A549 (cell line): ENCODE measurements at regions not wholly inside any gene's neighbourhood (a gene's known extent, or its start where the extent isn't known, plus 50 kb on each side); places are given as distances from the start of the nearest gene placed in this dataset.

Experiments
- ATAC-seq, 2 experiments: fragments of 200-7000 bp in 1 of 2; fragments of >200 bp in 1 of 2; cut with Nextera tagmentation in 1 of 2; cut with Tn5 transposase in 1 of 2; 3 replicates each; pipeline versions ENCODE4 v1.8.0 to v1.9.1; 2018 to 2020; ENCODE audit warnings: mild to moderate bottlenecking in 1 of 2, moderate library complexity in 1 of 2
- CTCF ChIA-PET: fragments of 300-600 bp; sonication (Branson Sonifier 250); formaldehyde crosslinking; extraction: SDS; loops from one replicate; lab custom pipeline; 2021; ENCODE audit warnings: antibody characterized with exemption, inconsistent platforms; lab: Yijun Ruan, JAX
- POLR2A ChIA-PET: fragments of 350-600 bp; formaldehyde crosslinking; extraction: SDS; loops from one replicate; lab custom pipeline; 2021; ENCODE audit warnings: antibody characterized with exemption, inconsistent platforms; lab: Yijun Ruan, JAX
- DNase-seq, 2 experiments: peaks; one replicate each; pipeline versions ENCODE4 v3.0.0 to v3.0.0-alpha.2; 2011 to 2016; ENCODE audit warnings: low read depth in 1 of 2, low spot score in 1 of 2
- FAIRE-seq: peaks from 2 replicates; lab custom pipeline; 2011; peaks lifted over from hg19 to GRCh38; lab: Jason Lieb, UNC
- H3K27ac ChIP-seq, 2 experiments: fragments of >200 bp; sonication (Bioruptor Twin); formaldehyde crosslinking; 3 replicates each; pipeline ENCODE4 v1.5.1; 2016 to 2017
- H3K4me1 ChIP-seq: fragments of >200 bp; sonication (Bioruptor Twin); formaldehyde crosslinking; 3 replicates; pipeline ENCODE4 v1.6.1; 2016
- H3K4me2 ChIP-seq: fragments of >200 bp; sonication (Bioruptor Twin); formaldehyde crosslinking; 3 replicates; pipeline ENCODE4 v1.6.1; 2016
- H3K4me3 ChIP-seq: fragments of >200 bp; sonication (Bioruptor Twin); formaldehyde crosslinking; 3 replicates; pipeline ENCODE4 v1.5.1; 2016
- H3K9me3 ChIP-seq: fragments of >200 bp; sonication (Bioruptor Twin); formaldehyde crosslinking; 3 replicates; pipeline ENCODE4 v1.6.1; 2016
- BHLHE40 ChIP-seq: IDR thresholded peaks from 2 replicates; pipeline ENCODE4 v1.6.1; 2012; ENCODE audit warnings: low read depth, low read length, inconsistent platforms
- CBX8 ChIP-seq: fragments of 200-600 bp; sonication (generic); IDR thresholded peaks from 2 replicates; pipeline ENCODE4 v1.6.1; 2016
- CEBPB ChIP-seq, 2 experiments: fragments of >200 bp in 1 of 2; sonication (Bioruptor Twin) in 1 of 2; formaldehyde crosslinking in 1 of 2; IDR thresholded peaks; 2 replicates each; pipeline ENCODE4 v1.6.1; 2012 to 2016
- CTCF ChIP-seq: fragments of >200 bp; sonication (Bioruptor Twin); formaldehyde crosslinking; IDR thresholded peaks from 3 replicates; pipeline ENCODE4 v1.5.1; 2016
- EHMT2 ChIP-seq: fragments of 200-600 bp; sonication (generic); IDR thresholded peaks from 2 replicates; pipeline ENCODE4 v1.6.1; 2016; ENCODE audit warnings: antibody characterized with exemption, low read depth, mild to moderate bottlenecking, moderate library complexity
- ELK1 ChIP-seq: fragments of 150-350 bp; IDR thresholded peaks from 2 replicates; pipeline ENCODE4 v1.6.1; 2014; ENCODE audit warnings: low read depth, mild to moderate bottlenecking, low read length
- HDAC2 ChIP-seq: fragments of 200-600 bp; sonication (generic); IDR thresholded peaks from 2 replicates; pipeline ENCODE4 v1.6.1; 2016
- HEYL ChIP-seq: fragments of 250-450 bp; sonication (Bioruptor Pico); IDR thresholded peaks from 2 replicates; pipeline ENCODE4 v1.8.0; 2021; ENCODE audit warnings: mild to moderate bottlenecking, moderate library complexity
- HOXA7 ChIP-seq: fragments of 250-450 bp; sonication (Bioruptor Pico); IDR thresholded peaks from 2 replicates; pipeline ENCODE4 v1.5.0; 2020; ENCODE audit warnings: mild to moderate bottlenecking, moderate library complexity
- JUNB ChIP-seq: fragments of >200 bp; sonication (Bioruptor Twin); formaldehyde crosslinking; IDR thresholded peaks from 2 replicates; pipeline ENCODE4 v1.6.1; 2016
- KDM1A ChIP-seq: fragments of 200-600 bp; sonication (generic); IDR thresholded peaks from 2 replicates; pipeline ENCODE4 v1.6.1; 2016; ENCODE audit warnings: low read depth, mild to moderate bottlenecking
- KDM5A ChIP-seq: fragments of 200-600 bp; sonication (generic); IDR thresholded peaks from 2 replicates; pipeline ENCODE4 v1.6.1; 2016; ENCODE audit warnings: antibody characterized with exemption, mild to moderate bottlenecking
- MAZ ChIP-seq: fragments of 150-350 bp; IDR thresholded peaks from 2 replicates; pipeline ENCODE4 v1.6.1; 2014; ENCODE audit warnings: antibody characterized with exemption, low read depth, low read length, borderline replicate concordance
- MYC ChIP-seq: IDR thresholded peaks from 2 replicates; pipeline ENCODE4 v1.6.1; 2012; ENCODE audit warnings: mild to moderate bottlenecking, inconsistent platforms, low read length, improper control_type of control experiment, borderline replicate concordance
- NPAS2 ChIP-seq: fragments of 250-450 bp; sonication (Bioruptor Pico); IDR thresholded peaks from 2 replicates; pipeline ENCODE4 v1.8.0; 2022; ENCODE audit warnings: mild to moderate bottlenecking, moderate library complexity, borderline replicate concordance
- PHF8 ChIP-seq: fragments of 200-600 bp; sonication (generic); IDR thresholded peaks from 2 replicates; pipeline ENCODE4 v1.6.1; 2016; ENCODE audit warnings: low read depth, mild to moderate bottlenecking, antibody characterized with exemption, moderate library complexity, borderline replicate concordance
- RARB ChIP-seq: fragments of 250-450 bp; sonication (Bioruptor Pico); IDR thresholded peaks from 2 replicates; pipeline ENCODE4 v1.8.0; 2021; ENCODE audit warnings: mild to moderate bottlenecking, moderate library complexity
- RFX5 ChIP-seq: fragments of 450-650 bp; IDR thresholded peaks from 2 replicates; pipeline ENCODE4 v1.7.1; 2014; ENCODE audit warnings: antibody characterized with exemption, mild to moderate bottlenecking, moderate library complexity
- SMC3 ChIP-seq: fragments of >200 bp; sonication (Bioruptor Twin); formaldehyde crosslinking; IDR thresholded peaks from 3 replicates; pipeline ENCODE4 v1.6.1; 2018; ENCODE audit warnings: inconsistent platforms
- SREBF2 ChIP-seq: fragments of 450-650 bp; IDR thresholded peaks from 2 replicates; pipeline ENCODE4 v1.6.1; 2014; ENCODE audit warnings: mild to moderate bottlenecking, moderate library complexity
- TFCP2L1 ChIP-seq: fragments of 250-450 bp; sonication (Bioruptor Pico); IDR thresholded peaks from 2 replicates; pipeline ENCODE4 v1.5.0; 2021; ENCODE audit warnings: mild to moderate bottlenecking
- ZC3H11A ChIP-seq: fragments of 450-650 bp; IDR thresholded peaks from 2 replicates; pipeline ENCODE4 v1.6.1; 2014; ENCODE audit warnings: antibody characterized with exemption, mild to moderate bottlenecking
- ZFP36 ChIP-seq: fragments of 450-650 bp; IDR thresholded peaks from 2 replicates; pipeline ENCODE4 v1.6.1; 2014; ENCODE audit warnings: borderline replicate concordance; ENCODE audit not compliant: partially characterized antibody
- ZNF302 ChIP-seq: fragments of 250-450 bp; sonication (Bioruptor Pico); IDR thresholded peaks from 2 replicates; pipeline ENCODE4 v1.9.0; 2021; ENCODE audit warnings: inconsistent platforms, mild to moderate bottlenecking, moderate library complexity
- ZSCAN20 ChIP-seq: fragments of 250-450 bp; sonication (Bioruptor Pico); IDR thresholded peaks from 2 replicates; pipeline ENCODE4 v1.8.0; 2022; ENCODE audit warnings: mild to moderate bottlenecking, moderate library complexity
- WGBS: methylation state at CpG from one replicate; pipeline ENCODE4 v1.1.6; 2017; ENCODE audit errors: missing lambda C conversion rate; 5-methylcytosine and 5-hydroxymethylcytosine counted together
- TF ChIP-seq, protein P1 (sequence below): IDR thresholded peaks from 2 replicates; pipeline ENCODE4 v1.6.1; 2012
- TF ChIP-seq, protein P2 (sequence below): fragments of 250-450 bp; sonication (Bioruptor Pico); IDR thresholded peaks from 2 replicates; pipeline ENCODE4 v1.5.0; 2020; ENCODE audit warnings: low read depth, mild to moderate bottlenecking, moderate library complexity
- TF ChIP-seq, protein P3 (sequence below): fragments of 200-600 bp; sonication (generic); IDR thresholded peaks from 2 replicates; pipeline ENCODE4 v1.6.1; 2016; ENCODE audit warnings: antibody characterized with exemption, mild to moderate bottlenecking, moderate library complexity

DNA sequence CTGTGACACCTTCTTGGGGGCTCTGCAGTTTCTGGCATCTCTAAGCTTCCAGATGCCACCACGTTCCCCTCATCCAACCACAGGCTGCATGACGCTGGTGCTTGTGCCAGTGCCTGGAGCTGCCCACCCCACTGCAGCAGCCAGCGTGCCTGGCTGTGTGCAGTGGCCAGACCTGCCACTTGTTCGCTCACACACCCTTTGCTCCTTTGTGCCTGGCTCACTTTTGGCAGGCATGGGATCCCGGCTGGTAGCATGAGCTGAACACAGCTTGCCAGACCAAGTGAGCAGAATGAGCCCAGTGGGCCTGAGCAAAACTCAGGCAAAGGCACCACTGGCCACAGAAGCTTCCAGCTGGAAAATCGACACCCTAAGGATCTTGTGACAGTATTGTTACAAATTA, 562.9 kb upstream of the ACO1 start:
- ChIA-PET POLR2A (no interaction called here), CTCF (no interaction called here)
- TF ChIP-seq, protein P1, sequence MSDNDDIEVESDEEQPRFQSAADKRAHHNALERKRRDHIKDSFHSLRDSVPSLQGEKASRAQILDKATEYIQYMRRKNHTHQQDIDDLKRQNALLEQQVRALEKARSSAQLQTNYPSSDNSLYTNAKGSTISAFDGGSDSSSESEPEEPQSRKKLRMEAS = no peak
- TF ChIP-seq ZC3H11A = no peak
- no peak for TF ChIP-seq HOXA7 (CRISPR knock-in tag)
- no peak for TF ChIP-seq TFCP2L1
- TF ChIP-seq HDAC2 = no peak
- TF ChIP-seq CEBPB (IDR thresholded peaks at IDR 0.05) = no peak
- TF ChIP-seq MYC = no peak
- no peak for TF ChIP-seq EHMT2
- TF ChIP-seq PHF8 = no peak
- TF ChIP-seq ELK1 = no peak
- TF ChIP-seq, protein P2, sequence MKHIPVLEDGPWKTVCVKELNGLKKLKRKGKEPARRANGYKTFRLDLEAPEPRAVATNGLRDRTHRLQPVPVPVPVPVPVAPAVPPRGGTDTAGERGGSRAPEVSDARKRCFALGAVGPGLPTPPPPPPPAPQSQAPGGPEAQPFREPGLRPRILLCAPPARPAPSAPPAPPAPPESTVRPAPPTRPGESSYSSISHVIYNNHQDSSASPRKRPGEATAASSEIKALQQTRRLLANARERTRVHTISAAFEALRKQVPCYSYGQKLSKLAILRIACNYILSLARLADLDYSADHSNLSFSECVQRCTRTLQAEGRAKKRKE (CRISPR knock-in tag) = no peak
- TF ChIP-seq RARB (CRISPR knock-in tag) = no peak
- WGBS = 0% methylated on average over 3 of the region's 6 CpGs
- H3K9me3 ChIP-seq = no peaks in the 10 kb centered on the region
- no peak overlapping the region for H3K4me3 ChIP-seq
- DNase-seq (no peak), FAIRE-seq (no peak), ATAC-seq (no peak)
- H3K4me1 ChIP-seq = no peaks in the 10 kb centered on the region
- H3K4me2 ChIP-seq = no peak overlapping the region
- no peak overlapping the region for H3K27ac ChIP-seq

DNA sequence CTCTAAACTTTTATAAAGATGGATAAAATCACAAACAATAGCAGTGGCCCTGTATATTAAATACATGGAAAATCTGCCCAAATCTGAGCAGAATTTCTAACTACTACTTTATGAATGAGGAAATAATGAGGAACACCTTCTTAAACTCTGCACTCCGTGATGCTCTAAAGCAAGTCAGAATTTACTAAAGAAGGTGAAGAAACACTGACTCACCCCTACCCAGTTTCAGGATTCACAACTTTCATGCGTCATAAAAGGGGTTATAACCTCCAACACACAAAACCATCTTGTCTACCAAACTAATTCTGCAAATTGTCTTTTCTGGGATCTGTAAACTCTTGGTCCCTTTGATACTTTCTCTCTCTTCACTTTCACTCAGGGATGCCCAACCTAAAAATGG, 561.1 kb upstream of the ACO1 start:
- POLR2A ChIA-PET = no interaction called here
- TF ChIP-seq ZNF302 (CRISPR knock-in tag) = no peak
- TF ChIP-seq, protein P3, sequence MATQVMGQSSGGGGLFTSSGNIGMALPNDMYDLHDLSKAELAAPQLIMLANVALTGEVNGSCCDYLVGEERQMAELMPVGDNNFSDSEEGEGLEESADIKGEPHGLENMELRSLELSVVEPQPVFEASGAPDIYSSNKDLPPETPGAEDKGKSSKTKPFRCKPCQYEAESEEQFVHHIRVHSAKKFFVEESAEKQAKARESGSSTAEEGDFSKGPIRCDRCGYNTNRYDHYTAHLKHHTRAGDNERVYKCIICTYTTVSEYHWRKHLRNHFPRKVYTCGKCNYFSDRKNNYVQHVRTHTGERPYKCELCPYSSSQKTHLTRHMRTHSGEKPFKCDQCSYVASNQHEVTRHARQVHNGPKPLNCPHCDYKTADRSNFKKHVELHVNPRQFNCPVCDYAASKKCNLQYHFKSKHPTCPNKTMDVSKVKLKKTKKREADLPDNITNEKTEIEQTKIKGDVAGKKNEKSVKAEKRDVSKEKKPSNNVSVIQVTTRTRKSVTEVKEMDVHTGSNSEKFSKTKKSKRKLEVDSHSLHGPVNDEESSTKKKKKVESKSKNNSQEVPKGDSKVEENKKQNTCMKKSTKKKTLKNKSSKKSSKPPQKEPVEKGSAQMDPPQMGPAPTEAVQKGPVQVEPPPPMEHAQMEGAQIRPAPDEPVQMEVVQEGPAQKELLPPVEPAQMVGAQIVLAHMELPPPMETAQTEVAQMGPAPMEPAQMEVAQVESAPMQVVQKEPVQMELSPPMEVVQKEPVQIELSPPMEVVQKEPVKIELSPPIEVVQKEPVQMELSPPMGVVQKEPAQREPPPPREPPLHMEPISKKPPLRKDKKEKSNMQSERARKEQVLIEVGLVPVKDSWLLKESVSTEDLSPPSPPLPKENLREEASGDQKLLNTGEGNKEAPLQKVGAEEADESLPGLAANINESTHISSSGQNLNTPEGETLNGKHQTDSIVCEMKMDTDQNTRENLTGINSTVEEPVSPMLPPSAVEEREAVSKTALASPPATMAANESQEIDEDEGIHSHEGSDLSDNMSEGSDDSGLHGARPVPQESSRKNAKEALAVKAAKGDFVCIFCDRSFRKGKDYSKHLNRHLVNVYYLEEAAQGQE = no peak
- no peak for TF ChIP-seq ZFP36
- no peak for TF ChIP-seq MAZ
- no peak for TF ChIP-seq ZSCAN20 (CRISPR knock-in tag)
- TF ChIP-seq MYC = no peak
- no peak for TF ChIP-seq NPAS2 (CRISPR knock-in tag)
- no peak for TF ChIP-seq HEYL
- TF ChIP-seq KDM5A = no peak
- TF ChIP-seq CBX8 = no peak
- no peak for TF ChIP-seq SREBF2
- no peak for TF ChIP-seq KDM1A
- TF ChIP-seq CTCF = no peak
- no peak for TF ChIP-seq BHLHE40
- no peak for TF ChIP-seq HDAC2
- TF ChIP-seq SMC3 = no peak
- no peak for TF ChIP-seq JUNB
- TF ChIP-seq RFX5 = no peak
- no peak for DNase-seq
- Histone ChIP-seq H3K4me3 (no peak overlapping the region), H3K4me1 (no peaks in the 10 kb centered on the region), H3K9me3 (no peaks in the 10 kb centered on the region), H3K27ac (no peak overlapping the region), H3K4me2 (no peak overlapping the region)
- no peak for FAIRE-seq
- CTCF ChIA-PET = interaction anchor here (0.7 kb wide), 1 partner anchor 10 kb away, joined by 3 read pairs; no protein-coding TSS in a partner anchor
- ATAC-seq = no peak
- WGBS = 0% methylated on average over 2 of the region's 2 CpGs
